Stimulated activated CD4-positive, alpha-beta T cell treated with anti-CD3 and anti-CD28 coated beads, Interleukin-15, amount 100 ng/mL, for 48 hours (primary cell): ENCODE measurements at regions not wholly inside any gene's neighbourhood (a gene's known extent, or its start where the extent isn't known, plus 50 kb on each side); places are given as distances from the start of the nearest gene placed in this dataset.
"Not testable (repeated sequence)": the region's sequence is repeated elsewhere in the genome, so short reads cannot be mapped to it uniquely, and the experiment has no call there.

Experiments used
- DNase-seq, 2 donors: peaks; one replicate each; pipeline ENCODE4 v3.0.0-alpha.2; 2020; ENCODE audit warnings: low read depth in 2 of 2

- DNase-seq, result no peak
These were observed 164.0 kb upstream of the PZP start for GRCh38 chr12:9372202-9372601.

- DNase-seq, result no peak
These were observed 159.6 kb upstream of the PZP start for GRCh38 chr12:9367828-9368227.

- DNase-seq, result no peak
These were observed 159.0 kb upstream of the PZP start for GRCh38 chr12:9367201-9367600.

GRCh38 chr12:9365296-9365695 lies 157.1 kb upstream of the PZP start:
- no peak for DNase-seq

DNA sequence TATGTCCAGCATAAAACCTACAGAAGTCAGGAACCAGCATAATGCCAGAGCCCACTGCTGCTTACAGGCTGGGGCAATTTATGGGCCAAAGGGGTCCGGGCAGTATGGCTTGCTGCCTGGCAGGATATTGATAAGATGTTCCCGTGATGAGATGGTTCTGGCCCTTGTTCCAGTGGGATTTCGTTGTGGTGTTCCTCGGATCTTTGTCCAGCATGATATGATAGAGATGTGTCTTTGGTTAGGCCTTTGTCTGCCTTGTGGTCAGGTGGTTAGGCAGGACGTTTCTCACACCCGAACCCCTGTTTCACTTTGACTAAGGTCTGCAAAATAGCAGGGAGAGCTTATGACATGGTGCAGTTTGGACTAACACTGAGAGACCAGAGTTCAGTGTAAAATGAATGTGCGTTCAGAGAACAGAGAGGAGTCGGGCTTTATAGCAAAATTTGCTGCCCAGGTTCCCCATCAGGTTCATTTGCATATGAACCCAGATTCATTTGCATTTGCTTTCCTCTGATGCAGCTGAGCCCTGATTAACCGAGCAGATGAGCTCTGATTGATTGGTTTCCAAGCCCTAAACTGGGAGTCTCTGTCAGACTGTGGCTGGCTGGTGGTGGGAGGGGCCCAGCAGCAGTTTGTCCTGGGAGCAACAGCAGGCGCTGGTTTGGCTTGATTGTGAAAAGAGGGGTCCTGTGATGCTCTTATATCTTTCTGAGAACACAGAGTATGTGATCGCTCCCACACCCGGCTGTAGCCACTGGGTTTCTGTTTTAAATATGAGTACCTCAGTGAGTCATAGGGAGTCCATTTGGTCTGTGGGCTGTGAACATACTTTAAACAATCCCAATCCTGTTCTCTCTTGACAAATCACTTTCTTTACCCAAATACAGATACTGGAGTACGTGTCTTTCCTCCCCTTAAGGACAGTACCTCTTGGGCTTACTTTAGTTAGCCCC lies 156.3 kb upstream of the PZP start:
- peak; percentile 29 to 48 for DNase-seq

GRCh38 chr12:9363145-9363544 lies 154.9 kb upstream of the PZP start:
- DNase-seq, result peak in 1 of 2 donors; percentile 14

DNA sequence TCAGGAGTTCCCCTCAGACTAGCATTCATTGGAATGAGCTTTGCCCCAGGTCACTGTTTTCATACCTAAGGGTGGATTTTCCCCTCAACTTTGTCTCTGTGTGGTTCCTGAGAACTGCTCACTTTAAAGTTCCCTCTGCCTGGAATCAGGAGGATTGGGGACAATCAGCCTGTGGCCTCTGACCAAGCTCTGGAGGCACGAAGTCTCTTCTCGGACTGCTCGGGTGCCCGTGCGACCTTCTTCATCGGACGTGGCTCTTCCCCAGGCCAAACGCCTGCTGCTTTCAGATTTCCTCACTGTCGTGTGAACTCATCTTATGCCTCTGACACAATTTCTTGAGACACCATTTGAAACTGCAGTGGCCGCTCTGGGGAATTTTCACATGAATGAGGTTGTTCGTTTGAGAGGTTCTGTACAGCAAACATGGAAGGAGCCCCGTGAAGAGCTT lies 153.7 kb upstream of the PZP start:
- no peak for DNase-seq

GRCh38 chr12:9354009-9354754 lies 146.0 kb upstream of the PZP start:
- DNase-seq, result not testable (repeated sequence)

DNA sequence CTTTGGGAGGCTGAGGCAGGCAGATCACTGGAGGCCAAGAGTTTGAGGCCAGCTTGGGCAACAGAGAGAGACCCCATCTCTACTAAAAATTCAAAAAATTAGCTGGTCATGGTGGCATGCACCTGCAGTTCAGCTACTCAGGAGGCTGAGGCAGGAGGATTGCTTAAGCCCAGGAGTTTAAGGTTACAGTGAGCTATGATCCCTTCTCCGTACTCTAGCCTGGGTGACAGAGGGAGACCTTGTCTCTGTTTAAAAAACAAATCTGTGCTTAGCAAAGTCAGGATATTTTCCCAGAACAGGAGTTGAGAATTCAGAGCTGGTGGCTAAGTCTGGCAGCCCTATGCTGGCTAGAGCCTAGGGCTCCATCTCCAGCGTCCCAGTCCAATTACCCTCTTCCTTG lies 142.9 kb upstream of the PZP start:
- no peak for DNase-seq

DNA sequence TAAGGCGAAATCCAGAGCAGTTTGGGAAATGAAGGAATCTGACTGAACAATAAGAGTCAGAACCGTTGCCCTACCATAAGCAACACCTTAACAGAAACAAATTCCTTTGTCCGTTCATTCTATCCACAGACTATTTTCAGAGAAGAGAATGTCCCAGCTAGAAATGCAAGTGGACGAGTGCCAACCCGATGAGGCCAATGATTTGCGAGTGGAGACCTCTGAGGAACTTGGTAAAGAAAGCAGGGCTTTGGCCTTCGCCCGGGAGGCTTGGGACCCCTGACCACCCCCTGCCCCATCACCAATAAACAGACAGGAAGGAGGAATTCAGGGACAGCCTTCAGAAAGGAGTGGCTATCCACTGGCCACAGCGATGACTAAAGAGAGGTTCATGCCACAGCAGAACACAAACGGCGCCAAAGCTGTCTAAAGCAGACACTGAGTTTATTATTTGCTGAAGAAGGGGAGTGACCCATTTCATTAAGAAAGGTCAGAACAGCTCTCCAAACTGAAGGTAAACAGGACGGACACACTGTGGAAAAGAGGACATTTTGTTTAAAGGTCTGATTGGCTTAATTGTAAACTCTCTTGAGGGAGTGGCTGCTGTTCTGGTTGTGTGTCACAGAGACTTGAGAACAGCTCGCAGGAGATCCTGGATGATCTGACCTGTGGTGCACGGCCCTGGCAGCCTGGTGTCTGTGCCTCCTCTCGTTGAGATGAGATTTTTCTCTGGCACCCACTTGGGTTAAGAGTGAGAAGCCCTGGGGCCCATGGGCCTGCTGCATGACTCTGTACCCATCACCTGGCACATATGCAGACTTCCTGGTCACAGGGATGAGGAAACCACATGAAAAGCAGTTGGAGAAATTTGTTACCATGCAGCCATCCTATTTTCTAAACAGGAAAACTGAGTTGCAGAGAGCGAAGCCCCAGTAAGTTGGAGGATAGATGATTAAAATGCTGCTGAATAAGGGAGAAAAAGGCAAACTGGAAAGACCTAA lies 142.0 kb upstream of the PZP start:
- no peak for DNase-seq

- no peak for DNase-seq
These were observed 140.8 kb upstream of the PZP start for GRCh38 chr12:9348906-9349518.

GRCh38 chr12:9347328-9348127 lies 139.3 kb upstream of the PZP start:
- no peak for DNase-seq

- no peak for DNase-seq
These were observed 138.7 kb upstream of the PZP start for GRCh38 chr12:9346866-9347327.

DNA sequence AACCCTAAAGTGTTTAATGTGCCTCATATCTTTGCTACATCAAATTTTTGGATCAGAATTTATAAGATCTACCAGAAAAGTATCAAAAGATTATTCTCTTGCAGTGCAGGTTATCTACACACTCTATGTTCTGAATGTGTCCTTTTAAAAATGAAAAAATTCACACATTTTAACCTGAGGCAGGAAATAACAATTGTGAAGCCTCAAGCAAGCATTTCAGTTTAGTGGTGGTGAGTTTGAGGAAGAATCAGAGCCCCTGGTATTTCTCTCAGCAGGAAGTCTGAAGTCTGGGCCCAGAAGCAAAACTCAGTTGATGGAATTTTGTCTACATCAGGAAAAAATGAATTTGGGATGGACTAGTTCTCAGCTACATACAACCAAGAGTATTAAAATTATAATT lies 137.0 kb upstream of the PZP start:
- no peak for DNase-seq

DNA sequence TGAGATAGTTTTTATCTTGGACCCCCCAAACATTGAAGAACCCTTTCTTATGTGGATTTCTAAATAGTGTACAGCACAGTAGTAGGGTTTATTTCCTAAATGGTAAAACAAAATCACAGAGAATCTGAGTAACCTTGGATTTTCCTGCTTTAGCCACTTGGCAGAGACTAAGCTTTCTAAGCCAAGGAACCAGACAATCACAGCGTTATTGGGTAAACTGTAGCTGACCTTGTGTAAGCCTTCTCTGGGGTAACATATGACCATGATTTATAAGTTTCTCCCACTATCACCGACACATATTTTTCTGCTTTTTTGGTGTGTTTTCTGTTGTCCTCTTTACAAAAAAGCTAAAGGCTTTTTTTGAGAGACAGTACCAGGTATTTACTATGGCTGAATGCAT lies 136.3 kb upstream of the PZP start:
- no peak for DNase-seq

- DNase-seq, result no peak
These were observed 135.5 kb upstream of the PZP start for GRCh38 chr12:9343731-9344130.

GRCh38 chr12:9342614-9343353 lies 134.6 kb upstream of the PZP start:
- no peak for DNase-seq

GRCh38 chr12:9341260-9341585 lies 133.0 kb upstream of the PZP start:
- DNase-seq, result no peak

DNA sequence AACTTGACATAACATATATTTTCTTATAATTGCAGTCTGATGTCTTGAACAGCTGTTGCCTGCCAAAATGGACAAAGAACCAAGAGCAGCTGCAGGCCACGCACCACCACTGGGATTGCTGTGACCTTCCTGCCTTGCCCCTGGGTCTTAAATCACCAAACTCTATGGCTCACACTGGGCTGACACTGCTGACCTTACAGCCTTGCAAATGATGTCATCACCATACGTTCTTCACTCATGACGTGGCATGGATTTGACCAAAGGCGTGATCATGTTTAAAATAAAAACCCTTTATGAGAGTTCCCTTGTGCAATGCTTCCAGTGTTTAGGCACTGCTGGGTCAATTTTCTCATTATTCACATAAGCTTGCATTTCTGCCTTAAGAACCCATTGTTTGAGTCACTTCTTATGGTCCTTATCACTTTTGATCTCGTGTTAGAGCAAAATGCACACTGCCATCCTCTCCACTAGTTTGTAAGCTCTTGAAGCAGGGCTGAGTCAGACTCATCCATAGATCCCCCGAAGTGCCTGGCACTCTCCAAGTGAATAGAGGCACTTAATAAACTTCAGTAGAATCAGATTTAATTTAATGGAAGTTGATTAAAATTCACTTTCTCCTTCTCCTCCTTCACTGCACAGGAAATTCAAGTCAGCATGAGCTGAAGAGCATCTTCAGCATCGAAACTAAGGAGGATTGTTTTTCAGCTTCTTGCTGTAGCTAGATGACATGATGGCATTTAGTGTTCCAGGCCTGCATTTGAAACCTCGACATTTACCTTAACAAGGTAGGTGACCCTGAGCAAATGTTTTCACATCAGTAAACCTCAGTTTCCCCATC lies 132.4 kb upstream of the PZP start:
- no peak for DNase-seq
